A172 (cell line): ENCODE measurements at regions not wholly inside any gene's neighbourhood (a gene's known extent, or its start where the extent isn't known, plus 50 kb on each side); places are given as distances from the start of the nearest gene placed in this dataset.

Experiments used
- DNase-seq: peaks from one replicate; pipeline ENCODE4 v3.0.0-alpha.2; 2015; ENCODE audit warnings: low spot score

GRCh38 chr14:29459531-29459930, 468.1 kb downstream of the PRKD1 start:
- DNase-seq, result no peak

GRCh38 chr14:29459969-29460560, 467.6 kb downstream of the PRKD1 start:
- DNase-seq, result no peak

- no peak for DNase-seq
Observed at GRCh38 chr14:29461101-29461500, 466.5 kb downstream of the PRKD1 start.

- DNase-seq, result no peak
Observed at GRCh38 chr14:29461506-29461905, 466.1 kb downstream of the PRKD1 start.

GRCh38 chr14:29462321-29462720, 465.3 kb downstream of the PRKD1 start:
- no peak for DNase-seq

- no peak for DNase-seq
Observed at GRCh38 chr14:29462772-29463171, 464.9 kb downstream of the PRKD1 start.

- DNase-seq, result no peak
Observed at GRCh38 chr14:29463727-29464395, 463.8 kb downstream of the PRKD1 start.

- no peak for DNase-seq
Observed at GRCh38 chr14:29465095-29465494, 462.6 kb downstream of the PRKD1 start.

GRCh38 chr14:29475641-29476040, 452.0 kb downstream of the PRKD1 start:
- peak; percentile 26 for DNase-seq

- no peak for DNase-seq
Observed at GRCh38 chr14:29486132-29486531, 441.5 kb downstream of the PRKD1 start.

GRCh38 chr14:29489911-29490425, 437.7 kb downstream of the PRKD1 start:
- DNase-seq, result no peak

GRCh38 chr14:29493849-29494248, 433.8 kb downstream of the PRKD1 start:
- no peak for DNase-seq

- DNase-seq, result no peak
Observed at GRCh38 chr14:29494312-29494711, 433.3 kb downstream of the PRKD1 start.

- DNase-seq, result no peak
Observed at GRCh38 chr14:29503903-29504302, 423.7 kb downstream of the PRKD1 start.

- peak; percentile 0 for DNase-seq
Observed at GRCh38 chr14:29518335-29518734, 409.3 kb downstream of the PRKD1 start.

GRCh38 chr14:29521526-29522137, 406.0 kb downstream of the PRKD1 start:
- peak; percentile 27 for DNase-seq
